H4 (cell line): ENCODE measurements at regions not wholly inside any gene's neighbourhood (a gene's known extent, or its start where the extent isn't known, plus 50 kb on each side); places are given as distances from the start of the nearest gene placed in this dataset.
"Not testable (repeated sequence)": the region's sequence is repeated elsewhere in the genome, so short reads cannot be mapped to it uniquely, and the experiment has no call there.

Source experiments
- DNase-seq: peaks from one replicate; pipeline ENCODE4 v3.0.0-alpha.2; 2015; ENCODE audit warnings: low spot score

GRCh38 chr16:65733721-65734120 lies 611.9 kb upstream of the CDH11 start:
- DNase-seq = no peak

- no peak for DNase-seq
These were observed 610.0 kb upstream of the CDH11 start for GRCh38 chr16:65731833-65732232.

GRCh38 chr16:65728652-65729051 lies 606.8 kb upstream of the CDH11 start:
- no peak for DNase-seq

GRCh38 chr16:65728167-65728566 lies 606.3 kb upstream of the CDH11 start:
- no peak for DNase-seq

- no peak for DNase-seq
These were observed 605.8 kb upstream of the CDH11 start for GRCh38 chr16:65727534-65728137.

- no peak for DNase-seq
These were observed 603.4 kb upstream of the CDH11 start for GRCh38 chr16:65725156-65725845.

GRCh38 chr16:65722429-65722828 lies 600.6 kb upstream of the CDH11 start:
- no peak for DNase-seq

GRCh38 chr16:65717846-65718245 lies 596.0 kb upstream of the CDH11 start:
- no peak for DNase-seq

- DNase-seq = no peak
These were observed 595.2 kb upstream of the CDH11 start for GRCh38 chr16:65716737-65717700.

GRCh38 chr16:65713181-65713808 lies 591.4 kb upstream of the CDH11 start:
- DNase-seq = no peak

GRCh38 chr16:65710107-65710506 lies 588.2 kb upstream of the CDH11 start:
- no peak for DNase-seq

- no peak for DNase-seq
These were observed 583.0 kb upstream of the CDH11 start for GRCh38 chr16:65704866-65705265.

- DNase-seq = no peak
These were observed 581.0 kb upstream of the CDH11 start for GRCh38 chr16:65702707-65703402.

- no peak for DNase-seq
These were observed 578.7 kb upstream of the CDH11 start for GRCh38 chr16:65700596-65700995.

GRCh38 chr16:65698791-65699321 lies 577.0 kb upstream of the CDH11 start:
- peak; percentile 29 for DNase-seq

GRCh38 chr16:65697521-65697920 lies 575.7 kb upstream of the CDH11 start:
- DNase-seq = no peak

GRCh38 chr16:65697065-65697464 lies 575.2 kb upstream of the CDH11 start:
- DNase-seq = no peak

GRCh38 chr16:65691846-65692245 lies 570.0 kb upstream of the CDH11 start:
- DNase-seq = not testable (repeated sequence)

- no peak for DNase-seq
These were observed 567.9 kb upstream of the CDH11 start for GRCh38 chr16:65689726-65690125.

- no peak for DNase-seq
These were observed 566.4 kb upstream of the CDH11 start for GRCh38 chr16:65688301-65688700.

- no peak for DNase-seq
These were observed 562.4 kb upstream of the CDH11 start for GRCh38 chr16:65684230-65684629.
